Adrenal gland (tissue), 9 donors: ENCODE measurements at regions not wholly inside any gene's neighbourhood (a gene's known extent, or its start where the extent isn't known, plus 50 kb on each side); places are given as distances from the start of the nearest gene placed in this dataset.
A peak's percentile ranks its signal among the peaks of the same experiment; 100 is the strongest.

Experiments used
- DNase-seq, 7 donors: peaks; one replicate each; pipeline ENCODE4 v3.0.0-alpha.2; 2019 to 2020
- H3K27ac ChIP-seq, 5 donors: fragments of 200-600 bp; sonication (generic) in 4 of 5; 1 replicate in 3 of 5; 2 replicates in 2 of 5; pipeline versions ENCODE4 v1.5.1 to v1.8.0; 2016 to 2020; ENCODE audit warnings: mild to moderate bottlenecking in 1 of 5
- H3K27me3 ChIP-seq: fragments of 200-600 bp; 2 replicates; pipeline ENCODE4 v1.8.0; 2021
- H3K36me3 ChIP-seq, 2 donors: fragments of 200-600 bp; replicated peaks in 1 of 2; 1 replicate in 1 of 2; 2 replicates in 1 of 2; pipeline versions ENCODE4 v1.5.1 to v1.8.0; 2018 to 2022
- H3K4me1 ChIP-seq, 2 donors: fragments of 200-600 bp; replicated peaks in 1 of 2; 1 replicate in 1 of 2; 2 replicates in 1 of 2; pipeline versions ENCODE4 v1.5.1 to v1.8.0; 2018 to 2021
- H3K4me3 ChIP-seq, 4 donors: fragments of 200-600 bp; sonication (generic) in 3 of 4; one replicate each; pipeline ENCODE4 v1.5.1; 2016 to 2018
- H3K9me3 ChIP-seq, 3 donors: fragments of 200-600 bp; sonication (generic) in 1 of 3; replicated peaks in 1 of 3; 1 replicate in 2 of 3; 2 replicates in 1 of 3; pipeline versions ENCODE4 v1.5.1 to v1.8.0; 2016 to 2021
- POLR2A ChIP-seq, 2 donors: fragments of 450-650 bp; IDR thresholded peaks; one replicate each; pipeline ENCODE4 v1.6.1; 2017; ENCODE audit warnings: antibody characterized with exemption in 2 of 2, mild to moderate bottlenecking in 2 of 2, moderate library complexity in 1 of 2
- WGBS, 4 donors: extraction: QIAGEN DNeasy Blood & Tissue Kit in 2 of 4; methylation state at CpG; one replicate each; pipeline versions ENCODE4 v1.1.5 to v1.1.7; 2013 to 2017; 5-methylcytosine and 5-hydroxymethylcytosine counted together
- intact Hi-C, 2 donors: fragments of 100-400 bp; cut with DNase I; formaldehyde crosslinking; loops; one replicate each; pipeline versions ENCODE4 v1.14.1 to v1.15.0; 2022 to 2023
- TF ChIP-seq, protein P1 (sequence below), 6 experiments: fragments of 450-650 bp in 4 of 6; fragments of 200-600 bp in 2 of 6; sonication (generic) in 1 of 6; IDR thresholded peaks; 1 replicate in 5 of 6; 2 replicates in 1 of 6; pipeline versions ENCODE4 v1.5.1 to v1.8.0; 2016 to 2021; ENCODE audit warnings: antibody characterized with exemption in 6 of 6, mild to moderate bottlenecking in 2 of 6, moderate library complexity in 1 of 6
- donor health status: healthy with polysubstance abuse.
- donor health status: Bipolar disorder and iron deficiency.
- donor health status: DM: yes; HTN: yes; CAD: no.
- donor health status: DM: no; HTN: no; CAD: no.
- donor health status: DM: no; HTN: no; CAD: no.

DNA sequence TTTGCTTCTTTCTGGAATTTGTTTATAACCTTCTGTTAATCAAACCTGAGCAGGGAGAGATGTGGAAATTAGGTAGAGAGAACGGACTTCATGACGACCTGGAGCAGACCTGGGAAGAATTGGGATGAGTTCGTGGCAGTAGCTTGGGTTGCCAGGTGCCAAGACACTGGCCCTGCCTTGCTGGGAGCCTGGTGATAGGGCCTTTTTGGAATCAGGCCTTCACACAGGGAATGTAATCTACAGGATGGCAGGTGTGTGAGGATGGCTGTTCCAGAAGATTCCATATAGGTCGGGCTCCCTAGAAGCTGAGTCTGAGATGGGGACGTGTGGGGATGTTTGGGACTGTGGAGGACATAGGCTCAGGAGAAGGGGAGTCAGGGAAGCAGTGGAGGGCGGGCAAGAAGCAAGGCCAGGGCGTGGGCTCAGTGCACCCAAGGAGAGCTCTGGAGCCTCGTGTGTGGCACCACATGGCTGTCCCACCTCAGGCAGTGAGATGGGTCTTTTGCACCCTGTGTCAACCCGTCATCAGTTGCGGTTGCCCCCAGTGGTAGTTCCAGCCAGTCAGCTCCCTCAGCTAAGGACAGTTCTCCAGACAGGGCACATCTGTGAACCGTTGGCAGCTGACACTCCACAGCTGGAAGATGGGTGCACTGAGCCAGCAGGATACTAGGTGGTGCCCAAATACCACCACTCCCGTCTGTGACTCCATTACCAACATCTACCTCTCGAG lies 395.9 kb downstream of the MATN1 start:
- H3K4me1 ChIP-seq: no peaks in the 10 kb centered on the region
- H3K36me3 ChIP-seq: no peaks in the 10 kb centered on the region
- 72 to 89% (median 77%) methylated on average over 10 to 13 of the region's 13 CpGs for WGBS, 4 donors
- no peaks in the 10 kb centered on the region for H3K9me3 ChIP-seq
- TF ChIP-seq, protein P1, sequence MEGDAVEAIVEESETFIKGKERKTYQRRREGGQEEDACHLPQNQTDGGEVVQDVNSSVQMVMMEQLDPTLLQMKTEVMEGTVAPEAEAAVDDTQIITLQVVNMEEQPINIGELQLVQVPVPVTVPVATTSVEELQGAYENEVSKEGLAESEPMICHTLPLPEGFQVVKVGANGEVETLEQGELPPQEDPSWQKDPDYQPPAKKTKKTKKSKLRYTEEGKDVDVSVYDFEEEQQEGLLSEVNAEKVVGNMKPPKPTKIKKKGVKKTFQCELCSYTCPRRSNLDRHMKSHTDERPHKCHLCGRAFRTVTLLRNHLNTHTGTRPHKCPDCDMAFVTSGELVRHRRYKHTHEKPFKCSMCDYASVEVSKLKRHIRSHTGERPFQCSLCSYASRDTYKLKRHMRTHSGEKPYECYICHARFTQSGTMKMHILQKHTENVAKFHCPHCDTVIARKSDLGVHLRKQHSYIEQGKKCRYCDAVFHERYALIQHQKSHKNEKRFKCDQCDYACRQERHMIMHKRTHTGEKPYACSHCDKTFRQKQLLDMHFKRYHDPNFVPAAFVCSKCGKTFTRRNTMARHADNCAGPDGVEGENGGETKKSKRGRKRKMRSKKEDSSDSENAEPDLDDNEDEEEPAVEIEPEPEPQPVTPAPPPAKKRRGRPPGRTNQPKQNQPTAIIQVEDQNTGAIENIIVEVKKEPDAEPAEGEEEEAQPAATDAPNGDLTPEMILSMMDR (IDR thresholded peaks at IDR 0.05): no peak
- no peak for TF ChIP-seq POLR2A (IDR thresholded peaks at IDR 0.05)
- peak in 1 of 7 donors; percentile 21 for DNase-seq
- no peak overlapping the region for H3K4me3 ChIP-seq
- no peak overlapping the region for H3K27ac ChIP-seq
- H3K27me3 ChIP-seq: no peaks in the 10 kb centered on the region
- intact Hi-C loops: no loop called here

DNA sequence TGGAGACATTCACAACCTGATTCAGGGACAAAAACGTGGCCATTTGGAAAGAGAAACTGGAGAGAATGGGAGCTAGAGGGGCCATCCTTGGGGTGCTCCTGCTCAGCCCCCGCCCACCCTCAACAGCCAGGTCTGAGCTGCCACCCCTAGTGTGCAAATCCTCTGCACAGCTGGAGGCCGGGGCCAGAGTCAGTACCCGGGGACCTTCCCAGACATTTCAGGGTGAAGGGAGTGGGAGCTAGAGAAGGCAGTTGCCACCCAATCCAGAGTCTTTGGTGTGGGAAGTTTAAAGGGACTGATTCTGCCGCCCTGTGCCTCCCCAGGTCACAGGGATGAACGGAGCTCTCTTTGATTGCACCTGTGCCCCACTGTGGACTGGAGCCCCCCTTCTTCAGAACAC lies 397.4 kb downstream of the MATN1 start:
- TF ChIP-seq POLR2A (IDR thresholded peaks at IDR 0.05): no peak
- TF ChIP-seq, protein P1 (IDR thresholded peaks at IDR 0.05): no peak
- peak overlapping the region in 1 of 5 donors; percentile 65 for H3K27ac ChIP-seq
- WGBS, 4 donors: 64 to 75% (median 72%) methylated on average over 5 to 6 of the region's 6 CpGs
- no peaks in the 10 kb centered on the region for H3K27me3 ChIP-seq
- H3K4me3 ChIP-seq: no peak overlapping the region
- DNase-seq: peak in 1 of 7 donors; percentile 21
- no peaks in the 10 kb centered on the region for H3K36me3 ChIP-seq
- H3K9me3 ChIP-seq: no peaks in the 10 kb centered on the region
- intact Hi-C loops: no loop called here
- no peaks in the 10 kb centered on the region for H3K4me1 ChIP-seq

DNA sequence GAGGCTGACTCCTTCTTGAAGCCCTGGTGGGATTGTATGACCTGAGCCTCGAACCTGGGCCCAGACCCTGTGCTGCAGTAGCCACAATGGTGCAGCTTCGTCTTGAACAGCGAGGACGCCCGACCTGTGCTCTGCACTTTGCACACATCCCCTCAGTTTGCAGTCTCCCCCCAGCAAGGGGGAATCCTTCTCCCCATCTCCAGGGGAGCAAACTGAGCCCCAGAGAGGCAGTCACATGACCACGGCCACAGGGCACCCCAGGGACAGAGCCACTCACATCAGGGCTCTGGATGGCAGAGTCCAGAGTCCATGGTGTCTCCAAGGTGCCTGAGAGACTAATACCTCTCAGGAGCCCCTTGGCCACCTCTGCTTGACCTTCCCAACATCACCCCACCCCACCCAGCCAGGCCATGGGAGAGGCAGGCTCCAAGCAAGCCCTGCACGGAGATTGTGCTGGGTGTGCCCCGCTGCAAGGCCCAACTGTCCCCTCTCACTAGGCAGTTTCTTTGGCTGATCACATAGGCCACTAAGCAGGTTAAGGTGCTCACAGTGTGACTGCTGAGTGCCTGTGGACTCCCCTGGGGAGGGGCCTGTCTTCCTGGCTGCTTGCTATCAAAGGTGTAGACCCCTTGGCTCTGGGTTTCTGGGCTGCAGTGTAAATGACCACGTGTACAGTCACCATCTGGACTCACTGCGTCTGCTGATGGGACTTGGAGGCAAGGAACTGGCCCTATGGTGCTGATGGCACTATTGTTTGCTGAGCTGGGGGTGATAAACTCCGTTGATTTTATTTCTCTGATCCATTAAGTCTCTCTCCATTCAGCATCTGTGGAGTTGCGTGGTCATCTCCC lies 398.1 kb downstream of the MATN1 start:
- H3K36me3 ChIP-seq: no peaks in the 10 kb centered on the region
- TF ChIP-seq, protein P1 (IDR thresholded peaks at IDR 0.05): no peak
- TF ChIP-seq POLR2A (IDR thresholded peaks at IDR 0.05): no peak
- DNase-seq: peak in 1 of 7 donors; percentile 46
- 77 to 83% (median 82%) methylated on average over 9 to 12 of the region's 12 CpGs for WGBS, 4 donors
- intact Hi-C loops: no loop called here
- H3K27me3 ChIP-seq: no peaks in the 10 kb centered on the region
- no peaks in the 10 kb centered on the region for H3K4me1 ChIP-seq
- no peak overlapping the region for H3K4me3 ChIP-seq
- H3K9me3 ChIP-seq: no peaks in the 10 kb centered on the region
- peak overlapping the region in 1 of 5 donors; percentile 65 for H3K27ac ChIP-seq

DNA sequence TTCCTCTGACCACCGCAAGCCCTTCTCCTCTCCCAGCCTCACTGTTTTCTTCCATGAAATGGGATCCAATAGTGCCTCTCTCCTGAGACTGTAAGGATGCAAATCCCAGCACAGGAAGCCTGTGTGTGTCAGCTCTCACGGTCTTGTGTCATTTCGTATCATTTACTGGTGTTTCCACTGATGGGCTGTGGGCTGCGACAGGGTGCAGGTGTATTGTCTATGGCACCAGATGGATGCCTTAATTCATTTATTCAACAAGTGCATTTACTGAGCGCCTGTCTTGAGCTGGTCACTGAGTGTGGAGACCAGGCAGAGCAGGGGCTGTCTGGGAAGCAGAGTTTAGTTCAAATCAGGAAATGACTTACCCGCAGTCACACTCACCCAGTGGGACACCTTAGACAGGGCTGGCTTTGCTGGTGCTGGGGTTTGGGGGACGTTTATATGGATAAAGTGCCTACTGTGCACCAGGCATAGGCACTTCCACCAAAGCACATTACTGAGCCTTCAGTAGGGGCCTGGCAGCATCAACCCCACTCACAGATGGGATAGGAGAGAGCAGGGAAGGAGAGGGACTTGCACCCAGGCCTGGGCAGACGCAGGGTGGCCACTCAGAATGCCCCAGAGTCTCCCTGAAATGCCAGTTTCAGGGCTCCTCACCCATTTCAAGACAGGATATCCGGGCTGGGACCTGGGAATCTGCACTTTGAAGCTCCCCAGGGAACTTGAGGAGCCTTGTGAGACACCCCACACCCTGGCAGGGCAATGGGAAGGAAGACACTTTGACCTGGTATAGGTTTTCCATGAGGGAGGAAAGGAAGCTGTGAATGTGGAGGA lies 398.9 kb downstream of the MATN1 start:
- H3K27ac ChIP-seq: peak overlapping the region in 1 of 5 donors; percentile 65
- no peak overlapping the region for H3K4me3 ChIP-seq
- no peaks in the 10 kb centered on the region for H3K36me3 ChIP-seq
- H3K27me3 ChIP-seq: no peaks in the 10 kb centered on the region
- TF ChIP-seq, protein P1 (IDR thresholded peaks at IDR 0.05): no peak
- TF ChIP-seq POLR2A (IDR thresholded peaks at IDR 0.05): no peak
- peak in 1 of 7 donors; percentile 56 for DNase-seq
- H3K4me1 ChIP-seq: no peaks in the 10 kb centered on the region
- 63 to 83% (median 72%) methylated on average over 7 to 9 of the region's 9 CpGs for WGBS, 4 donors
- intact Hi-C loops: no loop called here
- no peaks in the 10 kb centered on the region for H3K9me3 ChIP-seq
